HEK293T (cell line): ENCODE measurements at regions not wholly inside any gene's neighbourhood (a gene's known extent, or its start where the extent isn't known, plus 50 kb on each side); places are given as distances from the start of the nearest gene placed in this dataset.

Source experiments
- CTCF ChIA-PET: fragments of 350-600 bp; formaldehyde crosslinking; extraction: SDS; loops from one replicate; lab custom pipeline; 2021; ENCODE audit warnings: antibody characterized with exemption, inconsistent platforms; lab: Yijun Ruan, JAX
- POLR2A ChIA-PET: fragments of 350-600 bp; formaldehyde crosslinking; extraction: SDS; loops from one replicate; lab custom pipeline; 2020; ENCODE audit warnings: antibody characterized with exemption, inconsistent platforms; lab: Yijun Ruan, JAX
- DNase-seq: peaks from one replicate; pipeline ENCODE4 v3.0.0; 2012; ENCODE audit warnings: mixed read lengths; ENCODE audit errors: extremely low spot score
- ARNT ChIP-seq: fragments of 450-650 bp; IDR thresholded peaks from 2 replicates; pipeline ENCODE4 v1.6.1; 2017; ENCODE audit warnings: mild to moderate bottlenecking
- BHLHE40 ChIP-seq: fragments of 450-650 bp; IDR thresholded peaks from 2 replicates; pipeline ENCODE4 v1.6.1; 2016; ENCODE audit warnings: mild to moderate bottlenecking, moderate library complexity, borderline replicate concordance
- CTBP1 ChIP-seq: fragments of 450-650 bp; IDR thresholded peaks from 2 replicates; pipeline ENCODE4 v1.6.1; 2016; ENCODE audit warnings: borderline replicate concordance
- ELF4 ChIP-seq: fragments of 450-650 bp; IDR thresholded peaks from 2 replicates; pipeline ENCODE4 v1.6.1; 2017; ENCODE audit warnings: antibody characterized with exemption
- FOXA1 ChIP-seq: fragments of 450-650 bp; IDR thresholded peaks from 2 replicates; pipeline ENCODE4 v1.6.1; 2016; ENCODE audit warnings: mild to moderate bottlenecking
- FOXK2 ChIP-seq: fragments of 450-650 bp; IDR thresholded peaks from 2 replicates; pipeline ENCODE4 v1.6.1; 2016; ENCODE audit warnings: mild to moderate bottlenecking
- FOXM1 ChIP-seq: fragments of 450-650 bp; IDR thresholded peaks from 2 replicates; pipeline ENCODE4 v1.6.1; 2017; ENCODE audit warnings: mild to moderate bottlenecking, borderline replicate concordance
- HDGF ChIP-seq: fragments of 450-650 bp; IDR thresholded peaks from 2 replicates; pipeline ENCODE4 v1.6.1; 2017; ENCODE audit warnings: antibody characterized with exemption, borderline replicate concordance
- L3MBTL2 ChIP-seq: fragments of 450-650 bp; conservative IDR thresholded peaks from 2 replicates; pipeline ENCODE4 v1.6.1; 2016; ENCODE audit warnings: mild to moderate bottlenecking
- LEF1 ChIP-seq: fragments of 450-650 bp; IDR thresholded peaks from 2 replicates; pipeline ENCODE4 v1.6.1; 2017; ENCODE audit warnings: mild to moderate bottlenecking, borderline replicate concordance
- NFRKB ChIP-seq: fragments of 450-650 bp; IDR thresholded peaks from 2 replicates; pipeline ENCODE4 v1.6.1; 2016; ENCODE audit warnings: mild to moderate bottlenecking, moderate library complexity
- SP1 ChIP-seq: fragments of 450-650 bp; IDR thresholded peaks from 2 replicates; pipeline ENCODE4 v1.6.1; 2017
- SUZ12 ChIP-seq: fragments of 450-650 bp; IDR thresholded peaks from 2 replicates; pipeline ENCODE4 v1.6.1; 2016; ENCODE audit warnings: mild to moderate bottlenecking
- TARDBP ChIP-seq: fragments of 450-650 bp; IDR thresholded peaks from 2 replicates; pipeline ENCODE4 v1.6.1; 2016
- ZNF384 ChIP-seq: fragments of 450-650 bp; IDR thresholded peaks from 2 replicates; pipeline ENCODE4 v1.6.1; 2016
- TF ChIP-seq, protein P1 (sequence below): fragments of 450-650 bp; IDR thresholded peaks from 2 replicates; pipeline ENCODE4 v1.6.1; 2016

DNA sequence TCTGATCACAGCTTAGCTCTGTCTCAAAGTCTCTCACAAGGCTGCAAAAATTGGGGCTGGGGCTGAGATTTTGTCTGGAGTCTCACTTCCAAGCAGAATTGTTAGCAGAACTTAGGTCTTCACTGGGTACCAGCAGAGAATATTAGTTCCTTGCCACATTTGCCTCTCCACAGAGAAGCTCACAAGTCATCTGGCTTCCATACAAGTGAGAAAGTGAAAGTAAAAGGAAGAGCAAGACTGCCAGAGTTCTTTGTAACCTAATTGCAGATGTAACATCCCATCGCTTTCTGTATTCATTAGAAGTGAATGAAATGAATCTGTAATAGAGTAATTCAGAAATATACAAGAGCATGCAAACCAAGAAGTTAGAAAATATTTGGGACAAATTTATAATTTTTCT is 624.1 kb upstream of the GNPDA2 start:
- ChIA-PET POLR2A (no interaction called here), CTCF (no interaction called here)
- no peak for DNase-seq
- no peak for TF ChIP-seq FOXK2
- no peak for TF ChIP-seq LEF1
- TF ChIP-seq FOXM1, result no peak
- no peak for TF ChIP-seq TARDBP
- TF ChIP-seq ELF4, result no peak
- TF ChIP-seq SUZ12, result no peak
- TF ChIP-seq BHLHE40, result no peak
- no peak for TF ChIP-seq NFRKB
- no peak for TF ChIP-seq CTBP1
- TF ChIP-seq HDGF, result no peak

DNA sequence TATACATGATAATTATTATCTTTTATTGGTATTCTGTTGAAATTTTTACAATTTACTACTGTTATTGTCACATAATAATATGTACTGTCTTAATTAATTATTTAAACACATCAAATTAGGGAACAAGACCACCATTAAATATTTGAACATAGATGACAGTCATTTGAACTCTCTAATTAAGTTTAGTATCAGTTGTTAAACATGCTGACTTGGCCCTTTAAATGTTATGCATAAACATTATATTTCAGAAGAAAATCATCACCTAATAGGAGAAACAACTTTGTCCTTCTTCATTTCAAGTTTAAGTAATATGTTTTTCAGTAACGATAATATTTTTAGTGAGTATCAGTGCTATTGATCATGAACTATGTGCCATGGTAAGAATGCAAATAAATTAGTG is 623.5 kb upstream of the GNPDA2 start:
- ChIA-PET POLR2A (no interaction called here), CTCF (no interaction called here)
- TF ChIP-seq ZNF384, result no peak
- TF ChIP-seq LEF1, result no peak
- DNase-seq, result no peak

GRCh38 chr4:45346816-45347435 is 620.6 kb upstream of the GNPDA2 start:
- ChIA-PET CTCF (no interaction called here), POLR2A (no interaction called here)
- TF ChIP-seq TARDBP (no peak), LEF1 (no peak), HDGF (no peak), FOXA1 (no peak), ZNF384 (no peak), SP1 (no peak), L3MBTL2 (no peak), NFRKB (no peak), FOXK2 (no peak), FOXM1 (no peak), ARNT (no peak), CTBP1 (no peak), SUZ12 (no peak), ELF4 (no peak), BHLHE40 (no peak)
- TF ChIP-seq, protein P1, sequence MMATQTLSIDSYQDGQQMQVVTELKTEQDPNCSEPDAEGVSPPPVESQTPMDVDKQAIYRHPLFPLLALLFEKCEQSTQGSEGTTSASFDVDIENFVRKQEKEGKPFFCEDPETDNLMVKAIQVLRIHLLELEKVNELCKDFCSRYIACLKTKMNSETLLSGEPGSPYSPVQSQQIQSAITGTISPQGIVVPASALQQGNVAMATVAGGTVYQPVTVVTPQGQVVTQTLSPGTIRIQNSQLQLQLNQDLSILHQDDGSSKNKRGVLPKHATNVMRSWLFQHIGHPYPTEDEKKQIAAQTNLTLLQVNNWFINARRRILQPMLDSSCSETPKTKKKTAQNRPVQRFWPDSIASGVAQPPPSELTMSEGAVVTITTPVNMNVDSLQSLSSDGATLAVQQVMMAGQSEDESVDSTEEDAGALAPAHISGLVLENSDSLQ, result no peak
- DNase-seq, result no peak

GRCh38 chr4:45345558-45345957 is 619.2 kb upstream of the GNPDA2 start:
- CTCF ChIA-PET, result no interaction called here
- TF ChIP-seq NFRKB (no peak), SP1 (no peak), SUZ12 (no peak), FOXK2 (no peak), ARNT (no peak), ELF4 (no peak), BHLHE40 (no peak), L3MBTL2 (no peak), LEF1 (no peak)
- TF ChIP-seq, protein P1, result no peak
- no peak for DNase-seq
- POLR2A ChIA-PET, result no interaction called here

GRCh38 chr4:45331802-45332201 is 605.4 kb upstream of the GNPDA2 start:
- CTCF ChIA-PET, result no interaction called here

DNA sequence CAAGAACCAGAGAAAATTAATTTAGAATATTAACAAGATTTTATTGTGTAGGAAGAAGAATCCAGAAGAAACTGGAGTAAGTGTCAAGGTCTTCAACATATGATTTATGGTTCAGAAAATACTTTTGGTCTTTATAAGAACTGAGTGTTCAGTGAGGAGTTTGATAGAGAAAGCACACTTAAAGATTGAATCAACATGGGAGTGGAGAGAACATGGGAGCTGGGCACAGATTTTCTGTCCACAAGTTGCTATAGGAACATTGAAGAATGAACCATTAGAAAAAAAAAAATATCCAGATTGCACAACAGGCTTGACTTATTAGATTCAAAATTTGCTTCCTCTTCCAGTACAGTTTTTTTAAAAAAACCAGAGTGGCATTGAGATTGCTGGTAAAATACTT is 601.2 kb upstream of the GNPDA2 start:
- no peak for TF ChIP-seq ZNF384
- no peak for TF ChIP-seq CTBP1
- no peak for TF ChIP-seq L3MBTL2
- TF ChIP-seq FOXK2, result no peak
- TF ChIP-seq ARNT, result no peak
- TF ChIP-seq TARDBP, result no peak
- no peak for TF ChIP-seq LEF1
- TF ChIP-seq FOXM1, result no peak
- no peak for TF ChIP-seq SP1
- no peak for TF ChIP-seq HDGF
- TF ChIP-seq, protein P1, result no peak
- TF ChIP-seq SUZ12, result no peak
- TF ChIP-seq FOXA1, result no peak
- no peak for TF ChIP-seq ELF4
- TF ChIP-seq NFRKB, result no peak
- TF ChIP-seq BHLHE40, result no peak
- CTCF ChIA-PET, result no interaction called here
- DNase-seq, result no peak
- POLR2A ChIA-PET, result no interaction called here

More at GRCh38 chr4:45331802-45332201, 605.4 kb upstream of the GNPDA2 start:
- TF ChIP-seq FOXA1 (no peak), LEF1 (no peak)
- POLR2A ChIA-PET, result no interaction called here
- DNase-seq, result no peak
